ENCODE measurements at regions not wholly inside any gene's neighbourhood (a gene's known extent, or its start where the extent isn't known, plus 50 kb on each side); places are given as distances from the start of the nearest gene placed in this dataset.

- TF ChIP-seq CTCF (conservative IDR thresholded peaks at IDR 0.05; ENCODE audit: low read length) = no peak
- no peak overlapping the region for H3K4me3 ChIP-seq (ENCODE audit: low read length)
- no peak for DNase-seq (ENCODE audit: low read depth)
These were observed 2745.4 kb downstream of the PCDH7 start for GRCh38 chr4:33465565-33465964.

- DNase-seq (ENCODE audit: low read depth) = no peak
- no peak for TF ChIP-seq CTCF (conservative IDR thresholded peaks at IDR 0.05; ENCODE audit: low read length)
- no peak overlapping the region for H3K4me3 ChIP-seq (ENCODE audit: low read length)
These were observed 2747.1 kb downstream of the PCDH7 start for GRCh38 chr4:33467291-33467690.

- DNase-seq (ENCODE audit: low read depth) = no peak
- no peak overlapping the region for H3K4me3 ChIP-seq (ENCODE audit: low read length)
- no peak for TF ChIP-seq CTCF (conservative IDR thresholded peaks at IDR 0.05; ENCODE audit: low read length)
These were observed 2750.6 kb downstream of the PCDH7 start for GRCh38 chr4:33470805-33471204.

- no peak for DNase-seq (ENCODE audit: low read depth)
- no peak overlapping the region for H3K4me3 ChIP-seq (ENCODE audit: low read length)
- TF ChIP-seq CTCF (conservative IDR thresholded peaks at IDR 0.05; ENCODE audit: low read length) = no peak
These were observed 2757.5 kb downstream of the PCDH7 start for GRCh38 chr4:33477715-33478114.

- TF ChIP-seq CTCF (conservative IDR thresholded peaks at IDR 0.05; ENCODE audit: low read length) = no peak
- H3K4me3 ChIP-seq (ENCODE audit: low read length) = no peak overlapping the region
- no peak for DNase-seq (ENCODE audit: low read depth)
These were observed 2761.5 kb downstream of the ARAP2 start for GRCh38 chr4:33482773-33483172.

GRCh38 chr4:33485111-33485510 is 2759.2 kb downstream of the ARAP2 start:
- DNase-seq (ENCODE audit: low read depth) = no peak
- no peak for TF ChIP-seq CTCF (conservative IDR thresholded peaks at IDR 0.05; ENCODE audit: low read length)

GRCh38 chr4:33493231-33493630 is 2751.1 kb downstream of the ARAP2 start:
- no peak for TF ChIP-seq CTCF (conservative IDR thresholded peaks at IDR 0.05; ENCODE audit: low read length)
- no peak for DNase-seq (ENCODE audit: low read depth)

More at GRCh38 chr4:33485111-33485510, 2759.2 kb downstream of the ARAP2 start:
- H3K4me3 ChIP-seq (ENCODE audit: low read length) = no peak overlapping the region

More at GRCh38 chr4:33493231-33493630, 2751.1 kb downstream of the ARAP2 start:
- H3K4me3 ChIP-seq (ENCODE audit: low read length) = no peak overlapping the region
